ENCODE measurements at regions not wholly inside any gene's neighbourhood (a gene's known extent, or its start where the extent isn't known, plus 50 kb on each side); places are given as distances from the start of the nearest gene placed in this dataset.

DNA sequence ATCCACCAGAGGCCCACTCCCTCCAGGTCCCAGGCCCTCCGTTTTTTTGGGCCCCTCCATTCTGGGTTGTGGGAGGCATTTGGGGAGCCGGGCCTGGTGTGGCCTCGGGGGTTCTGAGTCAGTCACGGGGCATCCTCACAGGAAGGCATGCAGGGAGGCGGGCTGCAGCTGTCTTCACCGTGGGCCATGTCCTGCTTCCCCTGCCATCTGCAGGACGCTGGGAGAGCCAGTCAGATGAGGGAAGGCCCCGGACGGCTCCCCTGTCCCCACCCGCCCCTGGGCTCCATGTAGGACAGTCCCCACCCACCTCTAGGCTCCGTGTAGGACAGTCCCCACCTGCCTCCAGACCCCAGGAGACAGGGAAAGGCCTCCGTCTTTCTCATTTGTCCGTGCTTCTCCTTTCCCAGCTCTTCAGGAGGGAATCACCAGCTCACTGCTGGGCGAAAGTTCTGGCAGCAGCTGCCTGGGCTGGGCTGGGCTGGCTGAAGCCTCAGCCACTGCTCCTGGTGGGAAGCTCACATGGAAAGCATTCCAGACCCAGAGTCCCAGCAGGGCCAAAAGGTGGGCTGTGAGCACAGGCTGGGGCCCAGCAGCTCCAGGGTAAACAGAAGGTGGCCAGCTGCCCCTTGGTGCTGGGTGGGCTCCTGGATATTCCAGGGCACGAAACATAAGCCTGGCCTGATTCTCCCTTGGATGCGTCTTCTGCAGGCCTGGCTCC is 217.8 kb downstream of the KIF26A start (continued):
- TF ChIP-seq, protein P1, sequence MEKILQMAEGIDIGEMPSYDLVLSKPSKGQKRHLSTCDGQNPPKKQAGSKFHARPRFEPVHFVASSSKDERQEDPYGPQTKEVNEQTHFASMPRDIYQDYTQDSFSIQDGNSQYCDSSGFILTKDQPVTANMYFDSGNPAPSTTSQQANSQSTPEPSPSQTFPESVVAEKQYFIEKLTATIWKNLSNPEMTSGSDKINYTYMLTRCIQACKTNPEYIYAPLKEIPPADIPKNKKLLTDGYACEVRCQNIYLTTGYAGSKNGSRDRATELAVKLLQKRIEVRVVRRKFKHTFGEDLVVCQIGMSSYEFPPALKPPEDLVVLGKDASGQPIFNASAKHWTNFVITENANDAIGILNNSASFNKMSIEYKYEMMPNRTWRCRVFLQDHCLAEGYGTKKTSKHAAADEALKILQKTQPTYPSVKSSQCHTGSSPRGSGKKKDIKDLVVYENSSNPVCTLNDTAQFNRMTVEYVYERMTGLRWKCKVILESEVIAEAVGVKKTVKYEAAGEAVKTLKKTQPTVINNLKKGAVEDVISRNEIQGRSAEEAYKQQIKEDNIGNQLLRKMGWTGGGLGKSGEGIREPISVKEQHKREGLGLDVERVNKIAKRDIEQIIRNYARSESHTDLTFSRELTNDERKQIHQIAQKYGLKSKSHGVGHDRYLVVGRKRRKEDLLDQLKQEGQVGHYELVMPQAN (IDR thresholded peaks at IDR 0.05; ENCODE audit: borderline replicate concordance) = no peak

DNA sequence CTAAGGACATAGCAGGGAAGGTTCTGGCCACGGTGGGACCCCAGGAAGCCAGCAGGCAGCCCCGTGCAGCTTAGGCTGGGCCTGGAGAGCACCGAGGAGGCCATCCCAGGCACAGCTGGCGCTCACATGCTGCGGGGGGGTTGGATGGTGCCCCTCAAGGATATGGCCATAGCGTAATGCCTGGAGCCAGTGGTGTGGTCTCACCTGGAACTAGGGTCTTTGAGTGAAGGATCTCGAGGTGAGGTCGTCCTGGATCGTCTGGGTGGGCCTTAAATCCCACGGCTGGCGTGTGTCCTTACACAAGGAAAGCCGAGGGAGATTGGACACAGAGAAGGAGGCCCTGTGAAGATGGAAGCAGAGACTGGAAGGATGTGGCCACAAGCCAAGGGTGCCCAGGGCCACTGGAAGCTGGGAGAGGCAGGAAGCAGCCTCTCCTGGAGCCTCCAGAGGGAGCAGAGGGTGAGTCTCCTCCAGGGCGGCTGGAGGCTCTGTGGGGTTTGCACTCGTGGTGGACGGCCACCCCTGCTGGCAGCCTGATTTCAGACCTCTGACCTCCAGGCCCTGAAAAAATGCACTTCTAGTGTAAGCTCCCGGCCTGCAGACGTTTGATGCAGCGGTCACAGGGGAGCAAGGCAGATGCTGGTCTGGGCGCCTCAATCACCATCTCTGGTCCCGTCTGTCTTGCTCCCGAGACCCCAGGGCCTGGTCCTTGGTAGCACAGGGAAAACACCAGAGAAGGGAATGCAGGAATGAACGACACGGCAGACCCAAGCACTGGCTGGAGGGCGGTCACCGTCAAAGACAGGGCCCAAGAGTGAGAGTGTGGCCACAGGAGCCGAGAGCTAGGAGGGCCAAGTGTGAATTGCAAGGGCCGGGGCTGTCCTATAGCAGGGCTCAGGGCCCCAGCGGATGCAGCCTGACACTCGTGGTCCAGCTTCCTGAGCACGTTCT is 218.6 kb downstream of the KIF26A start:
- peak in 1 of 4 experiments; percentile 4 for DNase-seq (ENCODE audit: extremely low read depth in 1 of 4, low spot score in 3 of 4)
- Histone ChIP-seq H3K4me3 (no peak overlapping the region), H3K79me2 (ENCODE audit: control insufficient read depth, insufficient read depth, low read length) (no peaks in the 10 kb centered on the region), H3K4me2 (ENCODE audit: insufficient read depth, low read length) (no peak overlapping the region), H3K9ac (ENCODE audit: insufficient read depth in 1 of 2, low read depth in 2 of 2, low read length in 2 of 2) (no peak overlapping the region; a peak in 1 of 4 replicates), H3K9me3 (replicated peaks; ENCODE audit: control insufficient read depth, insufficient read depth, low read depth, low read length) (no peaks in the 10 kb centered on the region), H3K27ac (ENCODE audit: extremely low read depth, low read depth, low read length) (no peak overlapping the region), H2AFZ (ENCODE audit: low read depth, low read length) (no peak overlapping the region), H3K27me3 (ENCODE audit: control insufficient read depth in 2 of 2, insufficient read depth in 2 of 2, low read length in 2 of 2) (peaks cover 0 to 17% of the 10 kb centered on the region in 2 experiments; a peak in 2 of 5 replicates), H3K9me1 (ENCODE audit: control insufficient read depth, insufficient read depth, low read length) (no peaks in the 10 kb centered on the region), H4K20me1 (replicated peaks; ENCODE audit: control insufficient read depth, insufficient read depth, low read length) (no peaks in the 10 kb centered on the region), H3K4me1 (replicated peaks in 1 of 2; ENCODE audit: control insufficient read depth in 2 of 2, insufficient read depth in 2 of 2, low read length in 2 of 2) (peaks cover 0 to 5% of the 10 kb centered on the region in 2 experiments; a peak in 1 of 5 replicates), H3K36me3 (ENCODE audit: control insufficient read depth, insufficient read depth, low read length) (no peaks in the 10 kb centered on the region)
- under 1% methylated on average over 23 of the region's 30 CpGs for WGBS (ENCODE audit: insufficient coverage, low coverage, missing lambda C conversion rate)
- ATAC-seq = no peak
- BruUV-seq (replicated peaks) = no TSS peak
- TF ChIP-seq TEAD2 (tag; IDR thresholded peaks at IDR 0.05) (no peak), ZNF124 (CRISPR knock-in tag; IDR thresholded peaks at IDR 0.05) (no peak)
- TF ChIP-seq, protein P2, sequence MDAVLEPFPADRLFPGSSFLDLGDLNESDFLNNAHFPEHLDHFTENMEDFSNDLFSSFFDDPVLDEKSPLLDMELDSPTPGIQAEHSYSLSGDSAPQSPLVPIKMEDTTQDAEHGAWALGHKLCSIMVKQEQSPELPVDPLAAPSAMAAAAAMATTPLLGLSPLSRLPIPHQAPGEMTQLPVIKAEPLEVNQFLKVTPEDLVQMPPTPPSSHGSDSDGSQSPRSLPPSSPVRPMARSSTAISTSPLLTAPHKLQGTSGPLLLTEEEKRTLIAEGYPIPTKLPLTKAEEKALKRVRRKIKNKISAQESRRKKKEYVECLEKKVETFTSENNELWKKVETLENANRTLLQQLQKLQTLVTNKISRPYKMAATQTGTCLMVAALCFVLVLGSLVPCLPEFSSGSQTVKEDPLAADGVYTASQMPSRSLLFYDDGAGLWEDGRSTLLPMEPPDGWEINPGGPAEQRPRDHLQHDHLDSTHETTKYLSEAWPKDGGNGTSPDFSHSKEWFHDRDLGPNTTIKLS (IDR thresholded peaks at IDR 0.05; ENCODE audit: borderline replicate concordance, low read depth) = no peak
- in situ Hi-C loops (cut with MboI) = no loop called here
- ChIA-PET CTCF (ENCODE audit: low intra/inter-chr PET ratio) (no interaction called here), POLR2A (interaction anchor here (0.7 kb wide), 1 partner anchor 186 kb away, joined by 3 read pairs; no protein-coding TSS in a partner anchor)
- intact Hi-C loops (cut with micrococcal nuclease) = no loop called here
- FAIRE-seq = no peak

Measured in K562 (cell line).